ENCODE measurements at regions not wholly inside any gene's neighbourhood (a gene's known extent, or its start where the extent isn't known, plus 50 kb on each side); places are given as distances from the start of the nearest gene placed in this dataset.
A peak's percentile ranks its signal among the peaks of the same experiment; 100 is the strongest.
"Not testable (repeated sequence)": the region's sequence is repeated elsewhere in the genome, so short reads cannot be mapped to it uniquely, and the experiment has no call there.

GRCh38 chr7:15057272-15057671 lies 154.7 kb upstream of the DGKB start:
- Histone ChIP-seq H3K4me2 (ENCODE audit: low read length) (no peak overlapping the region), H3K9me3 (ENCODE audit: low read length) (no peaks in the 10 kb centered on the region), H3K27me3 (ENCODE audit: low read length) (no peaks in the 10 kb centered on the region), H3F3A (ENCODE audit: low read length, unreplicated experiment) (no peaks in the 10 kb centered on the region), H3K9ac (ENCODE audit: low read length) (no peak overlapping the region), H3K79me2 (ENCODE audit: low read length) (no peaks in the 10 kb centered on the region), H4K20me1 (ENCODE audit: low read length) (no peaks in the 10 kb centered on the region), H2AFZ (ENCODE audit: low read length) (no peak overlapping the region), H3K27ac (ENCODE audit: low read length) (no peak overlapping the region), H3K36me3 (ENCODE audit: low read depth, low read length) (no peaks in the 10 kb centered on the region), H3K9me2 (replicated peaks; ENCODE audit: low read length) (no peaks in the 10 kb centered on the region), H3K4me3 (ENCODE audit: low read length) (no peak overlapping the region), H3K4me1 (ENCODE audit: insufficient read depth, low read length) (no peaks in the 10 kb centered on the region)
- intact Hi-C loops (cut with micrococcal nuclease) = no loop called here
- CTCF ChIA-PET = no interaction called here
- POLR2A ChIA-PET (ENCODE audit: unreplicated experiment) = no interaction called here
- ATAC-seq = no peak
- no peak for TF ChIP-seq EZH2phosphoT487 (IDR thresholded peaks at IDR 0.05; ENCODE audit: borderline replicate concordance, low read length)
- no peak for TF ChIP-seq EZH2 (IDR thresholded peaks at IDR 0.05; ENCODE audit: low read length, unreplicated experiment)
- no peak for TF ChIP-seq CTCF (conservative IDR thresholded peaks at IDR 0.05; ENCODE audit: low read depth, low read length)
- no TSS peak for BruUV-seq (replicated peaks)
- DNase-seq = no peak

DNA sequence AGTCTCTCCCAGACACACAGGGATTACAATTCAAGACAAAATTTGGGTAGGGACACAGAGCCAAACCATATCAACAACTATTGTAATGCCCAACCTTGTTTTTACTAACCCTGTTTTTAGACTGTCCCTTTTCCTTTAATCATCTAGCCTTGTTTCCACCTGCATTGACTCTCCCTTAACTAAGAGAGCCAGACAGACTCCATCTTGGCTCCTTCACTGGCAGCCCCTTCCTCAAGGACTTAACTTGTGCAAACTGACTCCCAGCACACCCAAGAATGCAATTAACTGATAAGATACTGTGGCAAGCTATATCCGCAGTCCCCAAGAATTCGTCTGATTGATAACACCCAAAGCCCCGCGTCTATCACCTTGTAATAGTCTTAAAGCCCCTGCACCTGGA lies 151.8 kb upstream of the DGKB start:
- H2AFZ ChIP-seq (ENCODE audit: low read length); H3K36me3 ChIP-seq (ENCODE audit: low read depth, low read length); H3K9ac ChIP-seq (ENCODE audit: low read length); POLR2A ChIA-PET (ENCODE audit: unreplicated experiment); H3K4me3 ChIP-seq (ENCODE audit: low read length); H3K27me3 ChIP-seq (ENCODE audit: low read length); H3K9me3 ChIP-seq (ENCODE audit: low read length); DNase-seq; intact Hi-C loops (cut with micrococcal nuclease); H3K79me2 ChIP-seq (ENCODE audit: low read length); H3K9me2 ChIP-seq (replicated peaks; ENCODE audit: low read length); H3K4me1 ChIP-seq (ENCODE audit: insufficient read depth, low read length); BruUV-seq (replicated peaks); H3F3A ChIP-seq (ENCODE audit: low read length, unreplicated experiment); H3K4me2 ChIP-seq (ENCODE audit: low read length); H4K20me1 ChIP-seq (ENCODE audit: low read length); H3K27ac ChIP-seq (ENCODE audit: low read length); CTCF ChIA-PET; ATAC-seq: not testable (repeated sequence)

- Histone ChIP-seq H3K9me2 (replicated peaks; ENCODE audit: low read length) (no peaks in the 10 kb centered on the region), H3K9ac (ENCODE audit: low read length) (no peak overlapping the region), H3K79me2 (ENCODE audit: low read length) (no peaks in the 10 kb centered on the region), H3K4me1 (ENCODE audit: insufficient read depth, low read length) (peaks cover 6% of the 10 kb centered on the region; the same call in 1 of the 2 replicates), H3K27me3 (ENCODE audit: low read length) (no peaks in the 10 kb centered on the region), H2AFZ (ENCODE audit: low read length) (no peak overlapping the region), H3K9me3 (ENCODE audit: low read length) (no peaks in the 10 kb centered on the region), H4K20me1 (ENCODE audit: low read length) (no peaks in the 10 kb centered on the region), H3F3A (ENCODE audit: low read length, unreplicated experiment) (no peaks in the 10 kb centered on the region), H3K27ac (ENCODE audit: low read length) (no peak overlapping the region), H3K4me2 (ENCODE audit: low read length) (no peak overlapping the region), H3K36me3 (ENCODE audit: low read depth, low read length) (no peaks in the 10 kb centered on the region), H3K4me3 (ENCODE audit: low read length) (no peak overlapping the region)
- ChIA-PET POLR2A (ENCODE audit: unreplicated experiment) (no interaction called here), CTCF (interaction anchor here (0.7 kb wide), 1 partner anchor 119 kb away, joined by 3 read pairs; no protein-coding TSS in a partner anchor)
- intact Hi-C loops (cut with micrococcal nuclease) = no loop called here
- peak; percentile 93 for ATAC-seq
- TF ChIP-seq EZH2 (IDR thresholded peaks at IDR 0.05; ENCODE audit: low read length, unreplicated experiment) (no peak), EZH2phosphoT487 (IDR thresholded peaks at IDR 0.05; ENCODE audit: borderline replicate concordance, low read length) (no peak), CTCF (conservative IDR thresholded peaks at IDR 0.05; ENCODE audit: low read depth, low read length) (no peak)
- DNase-seq = peak; percentile 67
- no TSS peak for BruUV-seq (replicated peaks)
Observed at GRCh38 chr7:15049157-15049556, 146.6 kb upstream of the DGKB start.
